ENCODE measurements at regions not wholly inside any gene's neighbourhood (a gene's known extent, or its start where the extent isn't known, plus 50 kb on each side); places are given as distances from the start of the nearest gene placed in this dataset.

GRCh38 chr18:43539862-43540261 is 262.6 kb upstream of the SYT4 start:
- TF ChIP-seq EZH2 (IDR thresholded peaks at IDR 0.05; ENCODE audit: insufficient read depth, poor library complexity, severe bottlenecking) (no peak), EZH2phosphoT487 (IDR thresholded peaks at IDR 0.05; ENCODE audit: insufficient read depth, low read depth) (no peak)
